ENCODE measurements at regions not wholly inside any gene's neighbourhood (a gene's known extent, or its start where the extent isn't known, plus 50 kb on each side); places are given as distances from the start of the nearest gene placed in this dataset.

DNA sequence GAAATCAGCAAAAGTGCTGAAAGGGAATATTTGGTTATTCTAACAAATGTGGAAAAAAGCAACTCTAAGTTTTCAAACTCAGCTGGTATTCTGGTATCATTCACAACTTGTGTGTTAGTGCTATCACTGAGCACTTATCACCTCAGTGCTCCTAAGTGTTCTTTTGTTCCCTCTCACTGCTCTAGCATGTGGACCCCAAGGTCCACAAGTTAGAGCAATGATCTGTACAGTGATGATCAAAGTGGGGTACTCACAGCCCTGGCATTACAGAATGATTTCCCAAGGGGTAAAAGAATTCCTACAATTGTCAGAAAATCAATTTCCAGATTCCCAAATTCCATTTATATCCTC, 575.0 kb downstream of the DIAPH3 start:
- no peak for TF ChIP-seq CTCF (conservative IDR thresholded peaks at IDR 0.05; ENCODE audit: low read depth, low read length)
- no peak for TF ChIP-seq EZH2 (IDR thresholded peaks at IDR 0.05; ENCODE audit: borderline replicate concordance, low read depth, low read length, poor library complexity, severe bottlenecking)

All from A673 (cell line).